GM18909 (cell line): ENCODE measurements at regions not wholly inside any gene's neighbourhood (a gene's known extent, or its start where the extent isn't known, plus 50 kb on each side); places are given as distances from the start of the nearest gene placed in this dataset.

Experiments
- ATAC-seq: cut with Tn5 transposase; IDR thresholded peaks from one replicate; pipeline ENCODE4 v1.9.1; 2021; ENCODE audit warnings: mild to moderate bottlenecking; ENCODE audit not compliant: unreplicated experiment, poor library complexity

DNA sequence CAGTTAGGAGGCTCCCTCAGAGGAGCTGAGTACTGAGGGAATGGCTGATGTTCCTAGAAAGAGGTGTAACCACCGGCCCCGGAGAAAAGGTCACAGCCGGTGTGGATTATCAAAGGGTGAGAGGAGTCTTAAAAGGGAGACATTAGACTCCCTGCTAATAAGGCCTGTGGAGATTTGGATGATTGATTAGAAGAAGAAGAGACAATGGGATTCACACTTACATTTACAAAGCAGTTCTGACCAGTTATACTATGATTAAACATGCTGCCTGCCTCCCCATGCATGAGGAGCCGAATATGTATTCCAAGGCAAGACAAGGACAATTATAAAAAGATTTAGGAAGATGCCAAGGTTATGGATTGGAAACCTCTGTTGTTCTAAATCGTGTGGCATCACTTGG, 302.4 kb downstream of the SLC4A3 start:
- ATAC-seq, result no peak

DNA sequence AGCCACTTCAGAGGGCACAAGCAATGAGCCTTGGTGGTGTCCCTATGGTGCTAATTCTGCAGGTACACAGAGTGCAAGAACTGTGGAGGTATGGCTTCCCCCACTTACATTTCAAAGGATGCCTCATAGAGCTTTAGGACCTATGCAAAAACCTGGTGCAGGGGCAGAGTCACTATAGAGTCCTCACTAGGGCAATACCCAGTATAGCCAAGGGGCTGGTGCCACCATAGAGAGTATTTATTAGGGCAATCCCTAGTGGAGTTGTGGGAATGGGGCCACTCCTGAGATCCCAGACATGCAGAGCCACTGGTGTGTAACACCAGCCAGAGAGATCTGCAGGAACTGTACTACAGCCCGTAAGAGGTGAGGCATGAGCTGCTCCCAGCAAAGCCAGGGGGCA, 312.2 kb downstream of the SLC4A3 start:
- no peak for ATAC-seq

DNA sequence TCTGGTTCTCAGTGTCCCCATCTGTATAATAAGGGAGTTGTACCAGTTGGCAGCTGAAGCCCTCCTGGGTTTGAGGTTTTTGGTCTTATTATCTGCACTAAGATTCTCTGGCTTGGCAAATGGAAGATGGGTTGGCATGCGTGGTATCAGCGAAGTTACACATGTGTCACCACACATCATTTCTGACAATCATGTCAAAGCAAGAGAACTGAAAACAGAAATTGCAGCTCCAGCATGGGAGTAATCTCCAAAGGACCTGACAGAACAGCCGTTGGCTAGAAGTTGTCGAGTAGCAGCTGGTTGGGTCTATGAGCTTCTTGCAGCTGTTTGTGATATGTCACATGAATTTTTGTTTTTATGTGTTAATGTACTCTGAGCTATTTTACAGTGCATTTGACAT, 317.4 kb downstream of the SLC4A3 start:
- ATAC-seq, result no peak

DNA sequence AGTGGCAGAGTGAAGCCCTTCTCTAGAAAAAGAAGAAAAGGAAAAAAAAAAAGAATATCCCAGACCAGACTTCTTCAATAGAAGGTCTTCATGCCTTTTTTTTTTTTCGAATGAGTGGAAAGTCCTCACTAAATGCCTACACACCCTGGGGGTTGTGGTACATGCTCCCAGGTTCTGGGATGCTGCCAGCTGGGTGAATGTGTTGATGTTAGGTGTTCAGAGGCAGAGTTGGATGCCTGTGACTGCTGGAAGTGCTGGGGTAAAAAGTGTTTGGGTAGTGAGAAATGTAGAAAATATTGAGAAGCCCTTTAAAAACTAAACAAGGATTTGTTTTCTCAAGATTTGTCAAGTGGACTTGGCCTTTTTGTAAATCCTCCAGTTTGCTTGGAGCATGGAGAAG, 318.6 kb downstream of the SLC4A3 start:
- ATAC-seq, result no peak

DNA sequence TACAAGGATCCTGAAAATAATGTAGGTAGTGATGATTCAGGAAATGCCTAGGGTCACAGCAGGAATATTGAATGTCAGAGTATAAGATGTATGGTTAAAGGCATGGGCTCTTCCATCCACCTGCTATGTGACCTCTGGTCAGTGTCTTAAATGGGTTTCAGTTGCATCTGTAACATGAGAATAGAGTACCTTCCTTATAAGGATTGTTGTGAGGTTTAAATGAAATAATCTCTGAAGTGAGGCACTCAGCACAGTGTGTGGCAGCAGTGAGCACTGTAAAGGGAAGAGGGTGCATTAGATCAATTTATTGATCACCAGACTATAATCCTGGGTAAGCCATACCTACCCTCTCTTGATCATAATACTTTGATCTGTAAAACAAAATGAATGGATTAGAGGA, 319.1 kb downstream of the SLC4A3 start:
- ATAC-seq, result no peak

DNA sequence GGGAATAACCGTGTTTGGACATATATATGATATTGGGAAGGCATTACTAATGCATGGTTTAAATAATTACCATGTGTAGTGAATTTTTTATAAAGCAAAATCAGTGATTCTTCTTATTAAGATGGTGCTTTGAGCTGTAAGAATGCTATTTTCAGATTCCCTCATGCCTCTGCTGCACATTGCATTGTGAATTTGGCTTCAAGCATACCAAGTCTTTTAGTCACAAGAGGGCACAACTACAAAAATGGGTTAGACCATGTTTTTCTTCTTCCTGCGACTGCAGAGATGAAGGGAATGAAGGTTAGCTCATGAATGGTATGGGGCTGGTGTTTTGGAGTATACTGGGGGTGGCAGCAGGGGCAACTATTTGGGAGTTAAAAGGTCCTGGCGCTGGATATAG, 320.1 kb downstream of the SLC4A3 start:
- ATAC-seq, result no peak

DNA sequence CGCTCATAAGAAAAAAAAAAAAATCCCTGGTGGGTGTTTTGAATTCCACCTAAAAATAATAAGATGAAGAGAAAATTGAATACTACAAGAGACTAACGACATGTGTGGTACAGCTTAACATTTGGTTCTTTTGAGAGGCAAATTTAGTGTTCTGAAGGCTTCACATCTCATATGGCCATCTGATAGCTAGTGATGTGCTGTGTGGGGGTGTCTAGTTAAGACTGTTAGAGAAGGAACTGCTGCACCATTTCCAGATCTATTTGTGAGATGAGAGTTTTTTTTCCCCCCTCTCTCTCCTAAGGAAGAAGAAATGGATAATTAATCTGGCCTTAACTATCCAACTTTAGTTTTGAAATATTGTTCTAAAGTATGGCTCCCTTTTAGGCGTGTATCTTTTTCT, 321.6 kb downstream of the SLC4A3 start:
- no peak for ATAC-seq

DNA sequence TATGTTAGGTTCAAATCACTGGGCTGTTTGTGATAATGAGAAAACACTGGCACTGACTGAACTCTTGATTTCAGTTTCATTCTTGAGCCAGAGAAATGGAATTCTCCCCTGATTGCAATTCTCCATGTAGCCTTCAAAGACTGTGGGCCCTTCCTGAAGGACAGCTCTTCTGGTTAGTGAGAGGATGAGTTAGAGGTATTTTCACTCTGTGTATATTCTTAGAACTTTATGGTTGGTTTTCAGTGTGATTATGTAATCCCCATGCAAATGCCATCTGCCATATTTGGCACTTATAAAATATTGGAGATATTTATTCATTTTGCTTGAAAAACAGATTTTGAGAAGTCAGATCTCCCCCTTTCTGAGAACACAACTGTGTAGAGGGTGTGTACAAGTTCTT, 323.7 kb downstream of the SLC4A3 start:
- no peak for ATAC-seq

DNA sequence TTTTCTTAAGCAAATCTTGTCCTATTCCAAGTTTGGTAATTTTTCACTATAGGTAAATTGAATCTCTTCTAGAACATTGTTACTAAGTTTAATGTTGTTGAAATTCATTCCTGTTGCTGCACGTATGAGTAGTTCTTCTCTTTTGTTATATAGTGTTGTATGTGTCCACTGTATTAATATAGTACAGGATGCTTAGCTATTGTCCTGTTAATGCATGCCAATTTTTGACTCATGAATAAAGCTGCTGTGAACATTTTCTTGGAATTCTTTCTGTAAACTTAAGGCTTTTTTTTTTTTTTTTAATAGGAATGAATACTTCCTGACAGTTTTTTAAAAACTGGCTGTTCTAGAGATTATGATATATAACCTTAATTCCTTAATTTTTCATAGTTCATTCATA, 326.9 kb downstream of the SLC4A3 start:
- ATAC-seq, result no peak

DNA sequence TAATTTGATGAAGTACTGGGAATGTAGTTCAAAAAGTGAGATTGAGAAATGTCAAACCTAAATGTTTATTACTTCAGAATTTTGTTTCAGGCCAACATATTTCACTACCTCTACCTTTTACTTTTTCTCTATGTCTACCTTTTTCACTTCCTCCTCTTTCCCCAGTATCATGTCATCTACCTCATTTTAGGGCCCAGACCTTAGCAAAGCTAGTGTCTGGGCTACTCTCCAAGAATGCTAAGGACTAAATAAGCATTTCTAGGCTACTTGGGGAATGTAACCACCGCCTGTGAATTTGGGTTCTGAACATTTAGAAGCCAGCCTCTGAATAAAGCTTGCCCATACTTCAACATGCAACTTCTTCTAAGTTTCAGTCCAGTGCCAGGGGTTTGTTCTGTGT, 330.4 kb downstream of the SLC4A3 start:
- ATAC-seq, result no peak

DNA sequence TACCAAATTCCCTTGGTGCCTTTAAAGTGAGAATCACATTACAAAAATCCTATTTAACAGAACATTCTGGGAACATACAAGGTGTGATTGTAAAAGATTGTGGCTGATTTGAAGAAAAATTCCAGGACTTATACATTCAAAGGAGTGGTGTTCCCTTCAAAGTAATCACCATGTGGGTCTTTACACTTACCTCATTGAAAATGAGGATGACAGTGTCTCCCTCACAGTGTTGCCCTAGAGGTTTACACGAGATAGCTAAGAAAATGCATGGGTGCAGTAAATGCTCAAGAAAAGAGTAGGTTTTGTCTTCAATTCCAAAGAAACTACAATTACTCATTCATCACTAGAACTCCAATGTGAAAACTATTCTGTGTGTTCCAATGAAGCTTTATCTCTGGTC, 331.5 kb downstream of the SLC4A3 start:
- ATAC-seq, result no peak

DNA sequence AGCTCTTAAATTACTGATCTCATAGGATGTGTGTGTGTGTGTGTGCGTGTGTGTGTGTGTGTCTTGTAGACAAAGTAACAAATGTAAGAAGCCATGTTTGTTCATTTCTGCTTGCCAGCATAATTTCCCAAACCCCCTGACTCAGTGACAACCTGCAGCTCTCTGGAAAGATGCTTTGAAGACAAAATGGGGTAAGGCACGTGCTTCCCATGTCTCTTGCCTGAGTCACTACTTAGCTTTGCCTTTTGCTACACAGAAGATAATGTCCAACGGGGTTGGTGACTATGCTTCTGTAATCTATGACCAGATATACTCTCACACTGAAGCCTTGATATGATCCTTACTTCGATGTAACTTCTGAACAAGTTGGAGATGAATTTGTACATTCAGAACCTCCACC, 332.0 kb downstream of the SLC4A3 start:
- no peak for ATAC-seq

DNA sequence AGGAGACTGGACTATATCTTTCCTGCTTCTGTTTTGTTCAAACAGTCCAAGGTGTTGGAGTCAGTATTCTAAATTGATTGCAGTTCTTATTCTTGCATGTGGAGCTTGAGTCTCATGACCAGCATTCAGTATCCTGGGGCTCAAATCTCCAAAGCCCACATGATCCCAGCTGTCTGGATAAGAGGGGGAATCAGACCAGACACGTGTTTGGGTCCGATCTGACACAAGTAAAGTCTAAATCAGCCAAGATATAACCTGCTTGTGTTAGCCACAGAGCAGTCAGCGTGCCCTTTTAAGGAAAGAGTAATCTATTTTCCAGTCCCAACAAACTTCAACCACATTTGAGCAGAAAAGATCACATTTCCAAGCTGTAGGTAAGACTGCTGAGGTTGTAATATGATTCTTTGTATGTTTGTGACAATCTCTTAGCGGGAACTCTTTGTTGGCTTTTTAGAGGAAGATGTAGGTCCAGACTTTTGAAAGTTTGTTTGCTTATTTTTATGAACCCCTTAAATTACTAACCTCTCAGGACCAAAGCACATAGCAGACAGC, 334.6 kb downstream of the SLC4A3 start:
- ATAC-seq, result no peak

DNA sequence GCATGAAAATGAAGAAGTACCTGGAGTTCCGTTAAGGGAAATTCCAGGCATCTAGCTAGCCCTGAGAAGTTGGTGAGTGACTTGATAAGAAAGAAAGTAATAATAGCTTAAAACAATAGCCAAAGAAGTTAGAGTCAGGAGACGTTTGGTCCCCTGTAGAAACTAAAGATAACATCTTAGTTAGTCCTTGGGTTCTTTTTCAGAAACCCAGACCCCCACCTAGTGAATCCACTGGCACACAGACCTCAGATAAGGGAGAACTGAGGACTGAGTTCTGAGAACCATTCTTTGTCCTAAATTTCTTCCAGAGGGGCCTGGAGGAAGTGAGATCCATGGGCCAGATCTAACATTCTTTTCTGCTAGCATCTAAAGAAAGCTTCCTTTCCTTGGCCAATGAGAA, 335.4 kb downstream of the SLC4A3 start:
- ATAC-seq, result no peak

DNA sequence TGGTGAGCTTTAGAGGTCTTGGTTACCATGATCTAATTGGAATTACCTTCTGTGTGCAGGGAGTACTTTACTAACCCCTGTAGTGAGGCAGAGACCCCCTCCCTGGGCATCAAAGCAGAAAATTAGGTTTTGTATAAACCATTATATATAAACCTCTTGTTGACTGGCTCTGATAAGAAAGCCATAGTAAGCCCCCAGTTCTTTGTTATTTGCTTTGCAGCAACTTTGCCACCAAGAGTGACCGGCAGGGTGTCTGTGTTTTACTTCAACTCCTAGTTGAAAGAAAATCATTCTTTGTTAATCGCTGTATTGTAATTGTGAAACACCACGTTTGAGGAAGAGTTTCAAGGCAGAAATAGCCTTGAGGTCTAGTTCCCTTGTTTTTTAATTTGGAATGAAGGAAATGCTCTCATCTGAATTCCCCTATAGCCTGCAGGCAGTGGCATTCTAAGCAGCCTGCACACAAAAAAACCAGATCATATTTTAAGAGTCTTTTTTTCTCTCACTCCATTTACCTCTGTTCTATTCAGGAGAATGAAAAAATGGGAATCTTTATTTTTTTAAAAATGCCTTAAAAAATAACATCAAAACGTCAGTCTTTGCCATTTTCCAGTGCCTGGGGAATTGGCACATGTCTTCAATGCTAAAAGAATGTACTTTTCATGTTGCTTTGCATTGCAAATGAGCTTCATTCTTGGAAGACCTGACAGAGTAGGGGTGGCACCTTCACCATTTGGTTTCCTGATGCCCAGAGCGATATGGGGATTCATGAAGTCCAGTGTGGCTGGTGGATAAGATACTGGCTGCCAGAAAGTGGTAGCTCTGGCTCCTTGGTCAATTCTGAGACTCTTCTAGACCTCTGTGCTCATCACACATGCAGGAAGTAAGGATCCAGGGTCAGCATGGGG, 338.1 kb downstream of the SLC4A3 start:
- ATAC-seq, result no peak

DNA sequence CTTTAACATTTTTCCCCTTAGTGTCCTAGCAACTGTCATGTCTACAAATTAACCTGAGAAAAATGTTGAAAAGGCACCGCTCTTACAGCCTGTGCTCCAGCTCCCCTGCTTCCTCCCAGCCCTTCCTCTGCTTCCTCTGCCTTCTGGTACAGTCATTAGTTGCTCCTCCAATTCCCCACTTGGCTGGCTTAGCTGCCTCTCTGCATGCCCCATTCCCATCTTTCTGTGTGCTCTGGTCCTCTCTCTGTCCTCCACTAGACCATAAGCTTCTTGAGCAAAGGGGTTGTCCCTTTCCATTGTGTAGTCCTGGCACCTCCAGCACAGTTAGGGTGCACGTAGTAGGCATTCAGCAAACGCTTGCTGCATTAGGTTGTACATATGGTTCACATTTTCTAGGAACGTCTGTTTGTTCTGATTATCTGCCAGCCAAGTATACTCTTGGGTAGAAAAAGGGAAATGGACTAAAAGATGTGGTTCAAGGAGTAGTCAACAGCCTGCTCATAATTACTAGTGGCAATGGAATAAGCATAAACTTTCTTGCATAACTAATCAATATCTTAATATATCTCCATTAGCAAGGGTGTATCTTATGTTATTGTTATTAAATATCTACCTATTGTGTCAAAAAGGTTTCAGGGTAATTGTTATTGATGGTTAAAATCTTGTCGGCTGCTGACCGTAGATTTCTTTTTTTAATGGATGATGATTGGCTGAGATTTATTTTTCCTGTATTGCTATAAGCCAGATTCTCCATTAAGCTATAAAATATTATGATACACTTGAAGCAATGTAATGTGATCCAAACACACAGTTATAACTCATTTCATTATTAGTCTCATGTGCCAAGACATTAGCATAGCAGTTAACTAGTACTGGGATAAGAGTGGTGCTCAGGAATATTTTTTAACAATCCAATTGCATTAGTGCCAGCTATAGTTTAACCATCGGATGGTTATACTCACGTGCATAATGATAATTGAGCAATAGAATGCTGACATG, 340.1 kb downstream of the SLC4A3 start:
- ATAC-seq, result no peak

DNA sequence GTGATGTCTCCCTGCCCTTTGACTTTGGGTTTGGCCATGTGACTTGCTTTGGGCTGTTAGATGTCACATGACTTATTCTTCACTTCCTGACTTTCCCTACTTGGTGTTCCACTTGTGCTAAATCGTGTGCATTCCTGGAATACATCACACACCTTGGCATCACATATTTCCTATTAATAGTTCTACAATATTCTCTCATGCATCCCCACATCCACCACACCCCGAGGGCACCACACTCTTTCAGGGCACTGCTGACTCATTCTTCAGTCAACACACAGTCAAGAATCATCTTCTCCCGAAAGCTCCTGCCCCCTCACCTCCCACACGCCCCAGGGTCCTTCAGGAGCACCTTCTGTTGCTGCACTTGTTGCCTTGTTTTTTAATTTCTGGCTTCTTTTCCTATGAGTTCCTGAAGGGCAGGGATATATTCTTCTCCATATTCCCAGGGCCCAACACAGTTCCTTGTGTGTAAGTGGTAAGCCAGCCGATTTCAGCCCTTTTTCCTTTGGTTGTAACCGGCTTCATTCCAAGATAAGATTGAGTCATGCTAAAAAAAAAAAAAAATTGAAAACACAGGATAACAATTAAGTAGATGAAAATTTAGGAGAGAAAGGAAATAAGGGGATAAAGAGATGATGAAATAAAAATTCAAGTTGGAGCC, 341.4 kb downstream of the SLC4A3 start:
- no peak for ATAC-seq

DNA sequence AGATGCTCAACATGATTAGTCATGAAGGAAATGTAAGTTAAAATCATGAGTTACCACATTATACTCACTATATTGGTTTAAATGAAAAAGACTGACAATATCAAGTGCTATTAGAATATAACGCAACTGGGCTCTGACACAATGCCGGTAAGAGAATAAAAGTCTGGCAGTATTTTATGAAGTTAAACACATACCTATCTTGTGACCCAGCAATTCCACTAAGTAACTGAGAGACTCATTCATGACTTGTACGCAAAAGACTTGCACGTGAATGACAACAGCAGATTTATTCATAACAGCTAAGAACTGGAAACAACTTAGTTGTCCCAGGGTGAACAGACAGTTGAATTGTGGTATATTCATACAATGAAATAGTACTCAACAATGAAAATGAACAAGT, 342.1 kb downstream of the SLC4A3 start:
- no peak for ATAC-seq

DNA sequence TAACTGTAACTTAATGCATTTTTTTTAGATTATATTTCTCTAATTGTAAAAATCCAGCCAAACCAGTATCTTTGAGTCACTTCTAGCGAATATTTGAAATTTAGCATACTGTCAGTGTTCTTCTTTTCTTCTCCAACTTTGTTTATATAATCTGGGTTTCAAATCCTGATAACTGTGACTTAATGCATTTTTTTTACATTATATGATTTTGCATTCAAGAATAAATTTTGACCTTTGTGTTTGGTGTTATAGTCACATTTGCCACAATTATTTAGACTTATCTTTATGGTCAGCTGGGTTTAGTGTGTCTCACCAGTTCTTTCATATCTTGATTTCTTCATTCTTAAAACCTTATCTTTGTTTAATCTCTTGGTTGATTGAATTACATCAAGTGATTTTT, 345.7 kb downstream of the SLC4A3 start:
- no peak for ATAC-seq

DNA sequence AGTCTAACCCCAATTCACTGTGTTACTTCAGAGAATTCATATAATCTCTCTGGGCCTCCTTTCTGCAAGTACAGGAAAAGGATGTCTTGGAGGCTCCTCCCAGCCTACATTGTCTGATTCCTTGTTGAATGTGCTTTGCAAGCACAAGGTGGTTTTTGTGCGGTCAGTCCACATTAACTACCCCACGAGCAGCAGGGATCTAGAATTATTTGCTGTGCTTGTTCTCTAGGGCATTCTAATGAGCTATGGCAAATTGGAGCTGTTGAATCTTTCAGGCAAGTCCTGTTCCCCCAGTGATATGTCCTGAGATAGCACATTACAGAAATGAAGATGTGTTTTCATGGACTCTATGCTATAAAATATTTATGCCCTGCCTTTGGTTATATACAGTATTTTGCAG, 349.4 kb downstream of the SLC4A3 start:
- no peak for ATAC-seq
